H1 (cell line): ENCODE measurements at regions not wholly inside any gene's neighbourhood (a gene's known extent, or its start where the extent isn't known, plus 50 kb on each side); places are given as distances from the start of the nearest gene placed in this dataset.

Experiments used
- CTCF ChIA-PET: fragments of 300-600 bp; sonication (Branson Sonifier 250); formaldehyde crosslinking; loops from one replicate; lab custom pipeline; 2021; ENCODE audit not compliant: partially characterized antibody; lab: Charles Lee
- POLR2A ChIA-PET: fragments of 300-600 bp; sonication (Branson Sonifier 250); formaldehyde crosslinking; loops from one replicate; lab custom pipeline; 2021; ENCODE audit warnings: inconsistent platforms; ENCODE audit not compliant: partially characterized antibody; lab: Charles Lee
- DNase-seq, 2 experiments: peaks; one replicate each; pipeline versions ENCODE4 v3.0.0 to v3.0.0-alpha.2; 2010 to 2022; ENCODE audit warnings: low spot score in 2 of 2, low read depth in 1 of 2, mixed read lengths in 1 of 2
- FAIRE-seq: peaks from 2 replicates; lab custom pipeline; 2011; peaks lifted over from hg19 to GRCh38; lab: Jason Lieb, UNC
- H2AFZ ChIP-seq: 2 replicates; pipeline ENCODE4 v1.8.1; 2012; ENCODE audit warnings: low read length, inconsistent platforms
- H2AK5ac ChIP-seq: 2 replicates; pipeline ENCODE4 v1.6.1; 2013; ENCODE audit warnings: low read depth, low read length
- H2BK120ac ChIP-seq: replicated peaks from 2 replicates; pipeline ENCODE3; 2013; ENCODE audit warnings: low read depth, low read length, inconsistent platforms
- H2BK12ac ChIP-seq: 2 replicates; pipeline ENCODE4 v1.6.1; 2013; ENCODE audit warnings: low read depth, low read length
- H2BK15ac ChIP-seq: 2 replicates; pipeline ENCODE4 v1.6.1; 2013; ENCODE audit warnings: low read length
- H2BK20ac ChIP-seq: 2 replicates; pipeline ENCODE4 v1.6.1; 2013; ENCODE audit warnings: low read length
- H2BK5ac ChIP-seq: 2 replicates; pipeline ENCODE4 v1.6.1; 2013; ENCODE audit warnings: low read depth, low read length
- H3K14ac ChIP-seq: 2 replicates; pipeline ENCODE4 v1.6.1; 2013; ENCODE audit warnings: inconsistent platforms; ENCODE audit not compliant: insufficient read length
- H3K18ac ChIP-seq: 2 replicates; pipeline ENCODE4 v1.6.1; 2013; ENCODE audit warnings: low read length; ENCODE audit errors: extremely low read depth
- H3K23ac ChIP-seq: 2 replicates; pipeline ENCODE4 v1.6.1; 2013; ENCODE audit warnings: inconsistent platforms; ENCODE audit not compliant: insufficient read length
- H3K23me2 ChIP-seq: 2 replicates; pipeline ENCODE4 v1.6.1; 2013; ENCODE audit warnings: low read depth, low read length
- H3K27ac ChIP-seq: 2 replicates; pipeline ENCODE4 v1.6.1; 2011; ENCODE audit warnings: low read depth, low read length, inconsistent platforms
- H3K27me3 ChIP-seq, 4 experiments: replicated peaks in 1 of 4; 1 replicate in 1 of 4; 2 replicates in 3 of 4; pipeline versions ENCODE4 v1.6.1 to v1.8.1; 2011 to 2013; ENCODE audit warnings: low read length in 3 of 4, mild to moderate bottlenecking in 3 of 4, inconsistent platforms in 2 of 4, mixed read lengths in 2 of 4, moderate library complexity in 1 of 4; ENCODE audit not compliant: control insufficient read depth in 3 of 4, insufficient read depth in 3 of 4; ENCODE audit errors: extremely low read depth in 1 of 4
- H3K36me3 ChIP-seq, 4 experiments: 2 replicates each; pipeline versions ENCODE4 v1.6.1 to v1.8.1; 2011 to 2013; ENCODE audit warnings: mild to moderate bottlenecking in 4 of 4, low read length in 3 of 4, moderate library complexity in 2 of 4, control low read depth in 1 of 4, inconsistent platforms in 1 of 4; ENCODE audit not compliant: insufficient read depth in 4 of 4, control insufficient read depth in 2 of 4
- H3K4ac ChIP-seq: replicated peaks from 2 replicates; pipeline ENCODE3; 2013; ENCODE audit warnings: low read length, low read depth, mixed read lengths, inconsistent platforms; ENCODE audit not compliant: insufficient read length
- H3K4me1 ChIP-seq, 4 experiments: replicated peaks in 1 of 4; 1 replicate in 1 of 4; 2 replicates in 3 of 4; pipeline versions ENCODE4 v1.6.1 to v1.8.1; 2011 to 2013; ENCODE audit warnings: low read length in 3 of 4, inconsistent platforms in 2 of 4, mixed read lengths in 1 of 4; ENCODE audit not compliant: insufficient read depth in 4 of 4, control insufficient read depth in 3 of 4
- H3K4me2 ChIP-seq, 2 experiments: 2 replicates each; pipeline versions ENCODE4 v1.6.1 to v1.8.1; 2011 to 2013; ENCODE audit warnings: low read depth in 2 of 2, low read length in 2 of 2, control low read depth in 1 of 2, inconsistent platforms in 1 of 2, mild to moderate bottlenecking in 1 of 2; ENCODE audit not compliant: insufficient read depth in 1 of 2
- H3K4me3 ChIP-seq, 4 experiments: fragments of 200-600, 300-600 bp in 1 of 4; sonication (generic), shearing (Covaris generic), sonication (Bioruptor Twin) in 1 of 4; 2 replicates each; pipeline versions ENCODE4 v1.5.1 to v1.8.1; 2011 to 2016; ENCODE audit warnings: low read length in 4 of 4, low read depth in 3 of 4, control low read depth in 2 of 4, inconsistent platforms in 2 of 4, mild to moderate bottlenecking in 2 of 4, mixed read lengths in 1 of 4, moderate library complexity in 1 of 4; ENCODE audit not compliant: insufficient read depth in 2 of 4; ENCODE audit errors: extremely low read depth in 1 of 4
- H3K56ac ChIP-seq: replicated peaks from 2 replicates; pipeline ENCODE3; 2013; ENCODE audit warnings: low read depth, mild to moderate bottlenecking, mixed read lengths, low read length, inconsistent platforms; ENCODE audit not compliant: insufficient read length
- H3K79me1 ChIP-seq: 2 replicates; pipeline ENCODE4 v1.6.1; 2013; ENCODE audit warnings: low read depth, low read length, control low read depth
- H3K79me2 ChIP-seq, 2 experiments: 2 replicates each; pipeline versions ENCODE4 v1.6.1 to v1.8.1; 2012 to 2013; ENCODE audit warnings: low read length in 2 of 2, mild to moderate bottlenecking in 2 of 2, inconsistent platforms in 1 of 2; ENCODE audit not compliant: insufficient read depth in 2 of 2, control insufficient read depth in 1 of 2
- H3K9ac ChIP-seq, 4 experiments: replicated peaks in 1 of 4; 1 replicate in 1 of 4; 2 replicates in 3 of 4; pipeline versions ENCODE4 v1.6.1 to v1.8.1; 2011 to 2013; ENCODE audit warnings: low read depth in 3 of 4, low read length in 3 of 4, control low read depth in 2 of 4, mild to moderate bottlenecking in 2 of 4, moderate library complexity in 2 of 4, inconsistent platforms in 1 of 4; ENCODE audit errors: extremely low read depth in 1 of 4
- H3K9me3 ChIP-seq, 2 experiments: 2 replicates each; pipeline versions ENCODE4 v1.6.1 to v1.8.1; 2012 to 2013; ENCODE audit warnings: mild to moderate bottlenecking in 2 of 2, moderate library complexity in 2 of 2, control low read depth in 1 of 2, inconsistent platforms in 1 of 2, low read depth in 1 of 2, low read length in 1 of 2, mixed read lengths in 1 of 2; ENCODE audit not compliant: insufficient read depth in 2 of 2
- H4K20me1 ChIP-seq, 2 experiments: replicated peaks in 1 of 2; 2 replicates each; pipeline versions ENCODE3 to v1.8.1; 2011 to 2013; ENCODE audit warnings: inconsistent platforms in 2 of 2, low read length in 2 of 2, mild to moderate bottlenecking in 1 of 2; ENCODE audit not compliant: insufficient read depth in 2 of 2, control insufficient read depth in 1 of 2
- H4K5ac ChIP-seq: 2 replicates; pipeline ENCODE4 v1.6.1; 2013; ENCODE audit warnings: low read length, low read depth, mixed read lengths, inconsistent platforms; ENCODE audit not compliant: insufficient read length
- H4K8ac ChIP-seq: 2 replicates; pipeline ENCODE4 v1.8.0; 2013; ENCODE audit warnings: mild to moderate bottlenecking, moderate library complexity, low read length, inconsistent platforms; ENCODE audit not compliant: insufficient read depth; ENCODE audit errors: extremely low read depth
- H4K91ac ChIP-seq: replicated peaks from 2 replicates; pipeline ENCODE3; 2013; ENCODE audit warnings: low read length, mixed read lengths, inconsistent platforms; ENCODE audit not compliant: insufficient read length
- ASH2L ChIP-seq: fragments of 200-600, 300-600 bp; sonication (generic); IDR thresholded peaks from one replicate; pipeline ENCODE4 v1.7.1; 2017; ENCODE audit warnings: low read length
- CEBPB ChIP-seq: IDR thresholded peaks from 2 replicates; pipeline ENCODE4 v1.6.1; 2012; ENCODE audit warnings: low read depth, low read length
- EZH2 ChIP-seq: fragments of 200-600 bp; sonication (generic); IDR thresholded peaks from 2 replicates; pipeline ENCODE4 v1.7.1; 2012; ENCODE audit warnings: low read depth, mild to moderate bottlenecking, moderate library complexity, low read length, inconsistent platforms; ENCODE audit not compliant: severe bottlenecking
- JUND ChIP-seq: IDR thresholded peaks from 2 replicates; pipeline ENCODE4 v1.6.1; 2011; ENCODE audit warnings: mild to moderate bottlenecking, improper control_type of control experiment, low read length
- KDM4A ChIP-seq: IDR thresholded peaks from one replicate; pipeline ENCODE4 v1.7.1; 2012; ENCODE audit warnings: low read depth, mild to moderate bottlenecking, moderate library complexity, low read length, inconsistent platforms; ENCODE audit not compliant: severe bottlenecking
- POLR2A ChIP-seq, 2 experiments: IDR thresholded peaks; 1 replicate in 1 of 2; 2 replicates in 1 of 2; pipeline ENCODE4 v1.6.1; 2011; ENCODE audit warnings: low read depth in 2 of 2, low read length in 2 of 2, mild to moderate bottlenecking in 2 of 2; ENCODE audit errors: control extremely low read depth in 1 of 2
- POU5F1 ChIP-seq: IDR thresholded peaks from 2 replicates; pipeline ENCODE4 v1.6.1; 2011; ENCODE audit warnings: low read depth, mild to moderate bottlenecking, low read length, moderate library complexity
- RNF2 ChIP-seq: fragments of 200-900, 300-1000 bp; sonication (generic); IDR thresholded peaks from 2 replicates; pipeline ENCODE4 v1.7.1; 2016; ENCODE audit warnings: borderline replicate concordance, low read depth, mild to moderate bottlenecking, antibody characterized with exemption, low read length; ENCODE audit not compliant: poor library complexity, severe bottlenecking; ENCODE audit errors: missing control alignments
- SIRT6 ChIP-seq: IDR thresholded peaks from one replicate; pipeline ENCODE4 v1.7.1; 2012; ENCODE audit warnings: low read length, inconsistent platforms
- SIX5 ChIP-seq: IDR thresholded peaks from 2 replicates; pipeline ENCODE4 v1.6.1; 2011; ENCODE audit warnings: mild to moderate bottlenecking, low read depth, low read length
- SP1 ChIP-seq: IDR thresholded peaks from 2 replicates; pipeline ENCODE4 v1.6.1; 2011; ENCODE audit warnings: low read depth, low read length
- SP4 ChIP-seq: IDR thresholded peaks from 2 replicates; pipeline ENCODE4 v1.6.1; 2012; ENCODE audit warnings: low read length, inconsistent platforms
- SUZ12 ChIP-seq: fragments of 200-600 bp; sonication (generic); IDR thresholded peaks from 2 replicates; pipeline ENCODE4 v1.6.1; 2012; ENCODE audit warnings: mild to moderate bottlenecking, inconsistent platforms, low read length, moderate library complexity, mixed read lengths
- TBP ChIP-seq: IDR thresholded peaks from 2 replicates; pipeline ENCODE4 v1.6.1; 2011; ENCODE audit warnings: low read depth, low read length, improper control_type of control experiment
- WGBS, 2 experiments: shearing (Covaris generic) in 1 of 2; methylation state at CpG; one replicate each; pipeline versions ENCODE4 v1.1.6 to v1.1.7; 2013 to 2015; ENCODE audit warnings: low lambda C conversion rate in 2 of 2, mixed read lengths in 2 of 2, inconsistent platforms in 1 of 2, low coverage in 1 of 2, missing lambda C conversion rate in 1 of 2; ENCODE audit not compliant: insufficient replicate concordance in 2 of 2, insufficient coverage in 1 of 2, insufficient read length in 1 of 2; ENCODE audit errors: extremely low coverage in 1 of 2, missing lambda C conversion rate in 1 of 2; 5-methylcytosine and 5-hydroxymethylcytosine counted together
- TF ChIP-seq, protein P1 (sequence below): IDR thresholded peaks from 2 replicates; pipeline ENCODE4 v1.6.1; 2012; ENCODE audit warnings: inconsistent platforms
- TF ChIP-seq, protein P2 (sequence below): IDR thresholded peaks from 2 replicates; pipeline ENCODE4 v1.6.1; 2011; ENCODE audit warnings: low read depth, mild to moderate bottlenecking, low read length; ENCODE audit not compliant: insufficient read depth

DNA sequence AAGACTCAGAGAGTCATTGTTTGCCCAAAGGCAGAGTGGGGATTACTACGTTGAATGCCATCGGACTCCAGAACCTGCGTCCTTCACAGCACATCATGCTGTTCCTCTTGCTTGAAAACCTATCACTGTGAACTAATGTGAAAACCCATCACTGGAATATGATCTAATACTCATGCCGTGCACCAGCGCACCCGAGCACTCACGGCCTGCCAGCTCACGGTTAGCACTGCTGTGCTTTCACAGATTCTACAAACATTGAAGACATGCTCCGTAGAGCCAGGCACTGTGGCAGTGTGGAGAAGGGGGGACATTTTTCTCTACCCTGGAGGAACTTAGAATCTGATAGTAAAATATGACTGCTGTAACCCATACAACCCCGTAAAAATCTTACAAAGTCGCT, 350.4 kb downstream of the C16orf95 start:
- no peak overlapping the region for H3K4ac ChIP-seq
- no peak overlapping the region for H3K9ac ChIP-seq
- no peak overlapping the region for H2AFZ ChIP-seq
- no peaks in the 10 kb centered on the region for H3K27me3 ChIP-seq
- H3K18ac ChIP-seq, result no peak overlapping the region
- FAIRE-seq (no peak), DNase-seq (no peak)
- no peak overlapping the region for H4K8ac ChIP-seq
- 94% methylated on average over 11 of the region's 11 CpGs; no CpG with 5 or more reads in 1 of the 2 experiments for WGBS, 2 experiments
- no peak overlapping the region for H4K91ac ChIP-seq
- H3K23ac ChIP-seq, result no peak overlapping the region
- ChIA-PET POLR2A (no interaction called here), CTCF (no interaction called here)
- H3K23me2 ChIP-seq, result no peaks in the 10 kb centered on the region
- H2BK5ac ChIP-seq, result no peak overlapping the region
- no peaks in the 10 kb centered on the region for H3K9me3 ChIP-seq
- no peak overlapping the region for H3K4me3 ChIP-seq
- H3K4me1 ChIP-seq, result no peaks in the 10 kb centered on the region; a peak in 1 of 7 replicates
- no peak overlapping the region for H2BK20ac ChIP-seq
- H2AK5ac ChIP-seq, result no peak overlapping the region
- no peaks in the 10 kb centered on the region for H3K79me1 ChIP-seq
- H4K20me1 ChIP-seq, result no peaks in the 10 kb centered on the region
- H2BK15ac ChIP-seq, result no peak overlapping the region
- no peak overlapping the region for H3K4me2 ChIP-seq
- H3K79me2 ChIP-seq, result no peaks in the 10 kb centered on the region
- no peaks in the 10 kb centered on the region for H3K36me3 ChIP-seq
- no peak overlapping the region for H3K27ac ChIP-seq
- no peak overlapping the region for H2BK120ac ChIP-seq
- no peak overlapping the region for H3K14ac ChIP-seq
- H4K5ac ChIP-seq, result no peak overlapping the region
- no peak overlapping the region for H2BK12ac ChIP-seq
- H3K56ac ChIP-seq, result no peak overlapping the region
- TF ChIP-seq SIRT6 (no peak), POLR2A (IDR thresholded peaks at IDR 0.05; ENCODE audit: control extremely low read depth in 1 of 2, low read depth in 2 of 2, low read length in 2 of 2) (no peak), KDM4A (no peak), SIX5 (no peak), POU5F1 (no peak), ASH2L (no peak), RNF2 (no peak), SP4 (no peak), TBP (no peak), SP1 (no peak), CEBPB (no peak), JUND (no peak), EZH2 (no peak), SUZ12 (no peak)
- TF ChIP-seq, protein P1, sequence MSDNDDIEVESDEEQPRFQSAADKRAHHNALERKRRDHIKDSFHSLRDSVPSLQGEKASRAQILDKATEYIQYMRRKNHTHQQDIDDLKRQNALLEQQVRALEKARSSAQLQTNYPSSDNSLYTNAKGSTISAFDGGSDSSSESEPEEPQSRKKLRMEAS, result no peak
- TF ChIP-seq, protein P2, sequence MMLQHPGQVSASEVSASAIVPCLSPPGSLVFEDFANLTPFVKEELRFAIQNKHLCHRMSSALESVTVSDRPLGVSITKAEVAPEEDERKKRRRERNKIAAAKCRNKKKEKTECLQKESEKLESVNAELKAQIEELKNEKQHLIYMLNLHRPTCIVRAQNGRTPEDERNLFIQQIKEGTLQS, result no peak
